ENCODE measurements at regions not wholly inside any gene's neighbourhood (a gene's known extent, or its start where the extent isn't known, plus 50 kb on each side); places are given as distances from the start of the nearest gene placed in this dataset.
"Not testable (repeated sequence)": the region's sequence is repeated elsewhere in the genome, so short reads cannot be mapped to it uniquely, and the experiment has no call there.

DNA sequence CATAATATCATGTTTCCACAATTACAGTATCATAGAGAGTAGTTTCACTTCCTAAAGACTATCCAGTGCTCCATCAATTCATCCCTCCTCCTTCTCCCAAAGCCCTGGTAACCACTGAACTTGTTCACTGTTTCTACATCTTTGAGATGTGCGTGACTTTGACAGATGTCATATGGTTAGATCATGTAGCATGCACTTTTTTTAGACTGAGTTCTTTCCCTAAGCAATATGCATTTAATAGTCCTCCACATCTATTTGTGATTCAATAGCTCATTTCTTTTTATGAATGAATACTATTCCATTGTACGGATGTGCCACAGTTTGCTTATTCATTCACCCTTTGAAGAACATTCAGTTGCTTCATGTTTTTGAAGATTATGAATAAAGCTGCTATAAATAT, 560.4 kb upstream of the LRRTM4 start:
- Mint-ChIP-seq H3K27me3 (no peaks in the 10 kb centered on the region), H3K27ac (no peak overlapping the region), H3K9me3 (peaks cover 18 to 19% of the 10 kb centered on the region in 2 donors), H3K4me1 (no peaks in the 10 kb centered on the region), H3K4me3 (no peak overlapping the region)
- no peak for DNase-seq
- no peak for ATAC-seq

GRCh38 chr2:78093436-78093835, 571.3 kb upstream of the LRRTM4 start:
- no peaks in the 10 kb centered on the region for H3K4me1 Mint-ChIP-seq
- DNase-seq (no peak), ATAC-seq (no peak)
- no peaks in the 10 kb centered on the region for H3K27me3 Mint-ChIP-seq
- peaks cover 0 to 7% of the 10 kb centered on the region in 2 donors for H3K9me3 Mint-ChIP-seq
- H3K4me3 Mint-ChIP-seq: no peak overlapping the region
- H3K27ac Mint-ChIP-seq: no peak overlapping the region

- no peak overlapping the region for H3K4me3 Mint-ChIP-seq
- peaks cover 11 to 34% of the 10 kb centered on the region in 2 donors for H3K9me3 Mint-ChIP-seq
- H3K27me3 Mint-ChIP-seq: no peaks in the 10 kb centered on the region
- ATAC-seq (no peak), DNase-seq (no peak)
- no peak overlapping the region for H3K27ac Mint-ChIP-seq
- no peaks in the 10 kb centered on the region for H3K4me1 Mint-ChIP-seq
Observed at GRCh38 chr2:78109272-78109671, 587.1 kb upstream of the LRRTM4 start.

DNA sequence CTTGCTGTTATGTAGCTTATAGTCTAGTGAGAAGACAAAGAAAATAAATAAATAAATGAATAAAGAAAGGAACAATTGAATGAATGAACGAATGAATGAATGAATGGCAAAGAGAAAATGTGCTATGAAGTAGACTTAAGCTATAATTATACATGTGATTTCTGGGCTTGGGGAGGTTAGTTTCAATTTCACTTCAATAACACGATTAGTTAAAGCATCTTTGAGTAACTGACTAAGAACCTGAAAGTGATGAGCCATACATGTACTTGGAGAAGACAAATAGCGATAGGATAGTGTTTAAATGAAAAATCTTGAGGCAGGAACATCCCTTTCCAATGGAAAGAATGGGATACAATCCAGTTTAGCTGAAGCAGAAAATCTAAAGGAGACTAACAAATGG, 593.1 kb upstream of the LRRTM4 start:
- H3K4me1 Mint-ChIP-seq: no peaks in the 10 kb centered on the region
- no peaks in the 10 kb centered on the region for H3K27me3 Mint-ChIP-seq
- H3K9me3 Mint-ChIP-seq: peaks cover 12 to 23% of the 10 kb centered on the region in 2 donors
- DNase-seq: no peak
- no peak overlapping the region for H3K27ac Mint-ChIP-seq
- H3K4me3 Mint-ChIP-seq: no peak overlapping the region
- no peak for ATAC-seq

- no peak for ATAC-seq
- Mint-ChIP-seq H3K4me3 (no peak overlapping the region), H3K27me3 (no peaks in the 10 kb centered on the region), H3K9me3 (peaks cover 6 to 12% of the 10 kb centered on the region in 2 donors), H3K4me1 (no peaks in the 10 kb centered on the region), H3K27ac (no peak overlapping the region)
- no peak for DNase-seq
Observed at GRCh38 chr2:78118037-78118436, 595.9 kb upstream of the LRRTM4 start.

- H3K27ac Mint-ChIP-seq: no peak overlapping the region
- H3K4me1 Mint-ChIP-seq: no peaks in the 10 kb centered on the region
- H3K4me3 Mint-ChIP-seq: no peak overlapping the region
- DNase-seq (no peak), ATAC-seq (no peak)
- H3K9me3 Mint-ChIP-seq: peaks cover 6 to 10% of the 10 kb centered on the region in 2 donors
- H3K27me3 Mint-ChIP-seq: no peaks in the 10 kb centered on the region
Observed at GRCh38 chr2:78120275-78120674, 598.1 kb upstream of the LRRTM4 start.

GRCh38 chr2:78125042-78125441, 602.9 kb upstream of the LRRTM4 start:
- H3K27me3 Mint-ChIP-seq: no peaks in the 10 kb centered on the region
- DNase-seq: no peak
- ATAC-seq: no peak
- H3K9me3 Mint-ChIP-seq: peaks cover 0 to 6% of the 10 kb centered on the region in 2 donors
- no peaks in the 10 kb centered on the region for H3K4me1 Mint-ChIP-seq
- H3K27ac Mint-ChIP-seq: no peak overlapping the region
- no peak overlapping the region for H3K4me3 Mint-ChIP-seq

GRCh38 chr2:78127424-78127823, 605.2 kb upstream of the LRRTM4 start:
- H3K4me3 Mint-ChIP-seq: no peak overlapping the region
- DNase-seq (no peak), ATAC-seq (no peak)
- H3K4me1 Mint-ChIP-seq: no peaks in the 10 kb centered on the region
- no peak overlapping the region for H3K27ac Mint-ChIP-seq
- peaks cover 0 to 6% of the 10 kb centered on the region in 2 donors for H3K9me3 Mint-ChIP-seq
- H3K27me3 Mint-ChIP-seq: no peaks in the 10 kb centered on the region

- no peak for ATAC-seq
- Mint-ChIP-seq H3K27me3 (no peaks in the 10 kb centered on the region), H3K4me1 (no peaks in the 10 kb centered on the region), H3K4me3 (no peak overlapping the region), H3K27ac (no peak overlapping the region), H3K9me3 (peaks cover 7 to 9% of the 10 kb centered on the region in 2 donors)
- no peak for DNase-seq
Observed at GRCh38 chr2:78132391-78133370, 610.5 kb upstream of the LRRTM4 start.

DNA sequence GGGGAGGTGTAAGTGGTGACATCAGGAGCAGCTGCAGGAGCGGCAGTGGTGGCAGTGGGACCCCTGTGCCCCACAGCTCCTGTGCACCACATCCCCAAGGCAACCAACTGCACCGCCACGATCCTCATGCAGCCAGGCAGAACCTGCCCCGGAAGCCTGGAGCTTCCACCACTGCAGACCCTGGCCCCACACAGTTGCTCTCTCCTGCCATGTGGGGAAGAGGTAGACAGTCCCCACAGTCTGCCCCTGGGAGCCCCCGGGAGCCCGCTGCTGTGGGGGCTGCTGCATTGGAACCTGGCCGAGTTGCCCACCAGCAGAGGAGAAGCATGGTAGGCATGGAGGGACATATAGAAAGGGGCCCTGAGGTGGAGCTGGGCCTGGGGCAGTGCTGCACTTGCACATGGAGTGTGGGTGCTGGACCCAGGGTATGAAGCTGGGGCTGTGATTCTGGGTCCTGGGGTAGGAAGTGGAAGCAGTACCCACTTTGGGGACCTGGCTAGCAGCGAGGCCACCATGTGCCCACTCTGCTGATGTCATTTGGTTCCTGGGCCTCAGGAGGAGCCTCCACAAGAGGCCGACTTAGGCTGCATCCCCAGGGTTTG, 623.3 kb upstream of the LRRTM4 start:
- no peak for DNase-seq
- Mint-ChIP-seq H3K27me3 (no peaks in the 10 kb centered on the region), H3K4me1 (no peaks in the 10 kb centered on the region), H3K4me3 (no peak overlapping the region), H3K9me3 (no peaks in the 10 kb centered on the region), H3K27ac (no peak overlapping the region)
- ATAC-seq: no peak

- DNase-seq (no peak), ATAC-seq (no peak)
- H3K4me1 Mint-ChIP-seq: no peaks in the 10 kb centered on the region
- H3K4me3 Mint-ChIP-seq: no peak overlapping the region
- H3K27me3 Mint-ChIP-seq: no peaks in the 10 kb centered on the region
- no peaks in the 10 kb centered on the region for H3K9me3 Mint-ChIP-seq
- no peak overlapping the region for H3K27ac Mint-ChIP-seq
Observed at GRCh38 chr2:78145997-78146722, 624.0 kb upstream of the LRRTM4 start.

GRCh38 chr2:78147466-78147865, 625.3 kb upstream of the LRRTM4 start:
- Mint-ChIP-seq H3K27ac (no peak overlapping the region), H3K27me3 (no peaks in the 10 kb centered on the region), H3K4me3 (no peak overlapping the region), H3K4me1 (no peaks in the 10 kb centered on the region), H3K9me3 (no peaks in the 10 kb centered on the region)
- ATAC-seq (no peak), DNase-seq (no peak)

- no peak for ATAC-seq
- no peak for DNase-seq
- Mint-ChIP-seq H3K9me3 (peaks cover 9 to 10% of the 10 kb centered on the region in 2 donors), H3K27me3 (no peaks in the 10 kb centered on the region), H3K4me1 (no peaks in the 10 kb centered on the region), H3K27ac (no peak overlapping the region), H3K4me3 (no peak overlapping the region)
Observed at GRCh38 chr2:78154586-78154985, 632.4 kb upstream of the LRRTM4 start.

DNA sequence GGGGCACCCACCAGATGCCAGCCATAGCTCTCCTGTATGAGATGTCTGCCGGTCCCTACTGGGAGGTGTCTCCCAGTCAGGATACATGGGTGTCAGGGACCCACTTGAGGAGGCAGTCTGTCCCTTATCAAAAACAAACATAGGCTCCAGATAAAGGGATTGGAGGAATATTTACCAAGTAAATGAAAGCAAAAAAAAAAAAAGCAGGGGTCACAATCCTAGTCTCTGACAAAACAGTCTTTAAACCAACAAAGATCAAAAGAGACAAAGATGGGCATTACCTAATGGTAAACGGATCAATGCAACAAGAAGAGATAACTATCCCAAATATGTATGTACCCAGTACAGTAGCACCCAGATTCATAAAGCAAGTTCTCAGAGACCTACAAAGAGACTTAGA, 640.0 kb upstream of the LRRTM4 start:
- Mint-ChIP-seq H3K9me3 (peaks cover 20 to 27% of the 10 kb centered on the region in 2 donors), H3K4me1 (no peaks in the 10 kb centered on the region), H3K27ac (no peak overlapping the region), H3K27me3 (no peaks in the 10 kb centered on the region), H3K4me3 (no peak overlapping the region)
- no peak for ATAC-seq
- DNase-seq: no peak

DNA sequence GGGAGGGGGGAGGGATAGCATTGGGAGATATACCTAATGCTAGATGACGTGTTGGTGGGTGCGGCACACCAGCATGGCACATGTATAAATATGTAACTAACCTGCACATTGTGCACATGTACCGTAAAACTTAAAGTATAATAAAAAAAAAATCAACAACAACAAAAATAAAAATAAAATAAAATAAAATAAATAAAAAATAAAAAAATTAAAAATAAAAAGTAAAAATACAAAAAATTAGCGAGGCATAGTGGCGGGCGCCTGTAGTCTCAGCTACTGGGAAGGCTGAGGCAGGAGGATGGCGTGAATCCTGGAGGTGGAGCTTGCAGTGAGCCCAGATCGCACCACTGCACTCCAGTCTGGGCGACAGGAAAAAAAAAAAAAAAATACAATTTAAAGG, 650.0 kb upstream of the LRRTM4 start:
- not testable (repeated sequence) for H3K27ac Mint-ChIP-seq, H3K27me3 Mint-ChIP-seq, DNase-seq, ATAC-seq, H3K9me3 Mint-ChIP-seq, H3K4me3 Mint-ChIP-seq, H3K4me1 Mint-ChIP-seq

DNA sequence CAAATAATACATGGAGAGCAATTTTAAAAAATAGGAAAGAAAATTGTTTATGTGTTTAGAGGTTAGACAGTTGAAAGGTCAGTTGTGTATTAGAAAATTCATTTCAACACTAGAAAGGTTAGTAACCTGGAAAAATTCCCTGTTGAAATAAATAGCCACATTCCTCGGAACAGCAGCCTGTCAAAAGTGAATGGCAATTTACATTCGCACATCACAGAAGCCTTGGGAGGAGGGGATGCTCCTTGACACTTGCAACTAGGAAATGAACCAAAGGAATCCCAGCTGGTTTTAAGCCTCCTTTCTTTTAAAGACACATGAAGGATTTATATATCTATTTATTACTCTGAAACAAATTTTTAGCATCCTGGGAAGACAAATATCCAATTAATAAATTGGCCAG, 653.5 kb upstream of the LRRTM4 start:
- ATAC-seq (no peak), DNase-seq (no peak)
- no peak overlapping the region for H3K27ac Mint-ChIP-seq
- peaks cover 8% of the 10 kb centered on the region in 2 donors for H3K9me3 Mint-ChIP-seq
- no peak overlapping the region for H3K4me3 Mint-ChIP-seq
- no peaks in the 10 kb centered on the region for H3K27me3 Mint-ChIP-seq
- no peaks in the 10 kb centered on the region for H3K4me1 Mint-ChIP-seq
